Fibroblast of the aortic adventitia (primary cell): ENCODE measurements at regions not wholly inside any gene's neighbourhood (a gene's known extent, or its start where the extent isn't known, plus 50 kb on each side); places are given as distances from the start of the nearest gene placed in this dataset.

ENCODE experiments used
- DNase-seq: peaks from one replicate; pipeline ENCODE4 v3.0.0-alpha.2; 2010; ENCODE audit warnings: low read depth
- H3K4me3 ChIP-seq: 2 replicates; pipeline ENCODE4 v1.5.1; 2011; ENCODE audit warnings: low read depth, mild to moderate bottlenecking, control low read depth, low read length, moderate library complexity
- TF ChIP-seq, protein P1 (sequence below): IDR thresholded peaks from 2 replicates; pipeline ENCODE4 v1.5.1; 2011; ENCODE audit warnings: mild to moderate bottlenecking, low read length, control low read depth, inconsistent platforms; ENCODE audit not compliant: insufficient read depth

DNA sequence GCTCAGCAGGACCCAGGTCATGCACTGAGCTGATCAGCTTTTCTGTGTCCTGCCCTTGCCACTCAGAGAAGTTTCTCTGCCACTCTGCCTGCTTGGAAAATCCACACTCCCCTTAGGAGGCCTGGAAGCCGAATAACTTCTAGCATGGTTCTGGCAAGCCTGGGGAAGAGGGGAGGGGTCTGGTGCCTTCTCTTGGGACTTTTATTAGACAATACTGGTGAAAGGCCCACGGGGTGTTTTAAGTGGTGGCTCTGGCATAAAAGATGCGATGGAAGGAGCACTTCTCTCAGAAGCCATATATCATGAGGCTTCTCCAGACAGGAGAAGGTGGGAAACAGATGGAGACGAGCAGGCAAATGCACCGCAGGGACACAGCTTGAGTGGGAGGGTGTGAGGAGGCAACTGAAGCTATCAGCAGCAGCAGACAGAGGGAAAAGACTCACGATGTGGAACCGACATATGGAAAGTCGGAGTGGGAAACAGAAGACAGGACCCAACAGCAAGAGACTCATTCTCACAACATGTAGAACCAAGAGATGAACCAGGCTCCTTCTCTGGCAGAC, 141.8 kb upstream of the CTNNA2 start:
- no peak for DNase-seq
- H3K4me3 ChIP-seq = no peak overlapping the region
- TF ChIP-seq, protein P1, sequence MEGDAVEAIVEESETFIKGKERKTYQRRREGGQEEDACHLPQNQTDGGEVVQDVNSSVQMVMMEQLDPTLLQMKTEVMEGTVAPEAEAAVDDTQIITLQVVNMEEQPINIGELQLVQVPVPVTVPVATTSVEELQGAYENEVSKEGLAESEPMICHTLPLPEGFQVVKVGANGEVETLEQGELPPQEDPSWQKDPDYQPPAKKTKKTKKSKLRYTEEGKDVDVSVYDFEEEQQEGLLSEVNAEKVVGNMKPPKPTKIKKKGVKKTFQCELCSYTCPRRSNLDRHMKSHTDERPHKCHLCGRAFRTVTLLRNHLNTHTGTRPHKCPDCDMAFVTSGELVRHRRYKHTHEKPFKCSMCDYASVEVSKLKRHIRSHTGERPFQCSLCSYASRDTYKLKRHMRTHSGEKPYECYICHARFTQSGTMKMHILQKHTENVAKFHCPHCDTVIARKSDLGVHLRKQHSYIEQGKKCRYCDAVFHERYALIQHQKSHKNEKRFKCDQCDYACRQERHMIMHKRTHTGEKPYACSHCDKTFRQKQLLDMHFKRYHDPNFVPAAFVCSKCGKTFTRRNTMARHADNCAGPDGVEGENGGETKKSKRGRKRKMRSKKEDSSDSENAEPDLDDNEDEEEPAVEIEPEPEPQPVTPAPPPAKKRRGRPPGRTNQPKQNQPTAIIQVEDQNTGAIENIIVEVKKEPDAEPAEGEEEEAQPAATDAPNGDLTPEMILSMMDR = no peak

DNA sequence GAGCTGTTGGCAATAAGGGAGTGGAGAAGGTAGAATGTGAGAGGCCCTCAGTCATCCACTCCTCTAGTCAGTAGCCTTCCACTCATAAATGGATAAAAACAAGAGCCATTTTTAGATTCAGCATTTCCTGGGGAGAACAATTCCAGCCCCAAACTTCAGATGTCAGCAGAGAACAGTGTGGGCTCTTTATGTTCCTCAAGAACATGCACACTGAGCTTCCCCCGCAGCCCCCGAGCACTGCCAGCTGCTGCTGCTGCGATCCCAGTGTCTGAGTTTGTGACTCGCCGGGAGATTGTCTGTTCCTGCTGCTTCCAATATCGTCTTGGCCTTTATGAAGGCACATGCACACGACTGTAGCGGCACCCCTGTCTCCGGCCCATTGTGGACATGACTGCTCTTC, 143.7 kb upstream of the CTNNA2 start:
- no peak overlapping the region for H3K4me3 ChIP-seq
- DNase-seq = no peak
- TF ChIP-seq, protein P1 = no peak

DNA sequence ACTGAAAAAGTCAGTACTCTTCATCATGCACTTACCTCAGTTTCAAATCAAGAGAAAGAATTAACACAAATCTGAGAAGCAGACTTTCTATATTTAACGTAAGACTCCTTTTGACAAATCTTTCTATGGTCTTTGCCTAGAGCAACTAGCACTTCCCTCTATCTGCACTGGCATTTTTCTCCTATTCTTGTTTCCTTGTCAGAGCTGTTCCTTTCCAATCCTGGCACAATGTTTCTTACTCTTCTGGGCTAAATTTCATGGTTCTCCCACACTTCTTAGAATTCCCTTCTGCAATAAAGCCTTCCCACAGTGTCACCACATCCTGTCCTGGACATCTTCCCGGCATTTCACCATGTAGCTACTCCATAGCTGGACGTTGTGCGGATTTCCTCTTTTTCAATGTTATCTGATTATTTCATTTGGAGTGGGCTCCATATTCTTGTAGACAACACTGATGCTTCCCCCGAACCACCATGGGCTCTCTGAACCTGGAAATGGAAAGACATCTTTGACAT, 144.7 kb upstream of the CTNNA2 start:
- no peak for DNase-seq
- TF ChIP-seq, protein P1 = no peak
- no peak overlapping the region for H3K4me3 ChIP-seq

DNA sequence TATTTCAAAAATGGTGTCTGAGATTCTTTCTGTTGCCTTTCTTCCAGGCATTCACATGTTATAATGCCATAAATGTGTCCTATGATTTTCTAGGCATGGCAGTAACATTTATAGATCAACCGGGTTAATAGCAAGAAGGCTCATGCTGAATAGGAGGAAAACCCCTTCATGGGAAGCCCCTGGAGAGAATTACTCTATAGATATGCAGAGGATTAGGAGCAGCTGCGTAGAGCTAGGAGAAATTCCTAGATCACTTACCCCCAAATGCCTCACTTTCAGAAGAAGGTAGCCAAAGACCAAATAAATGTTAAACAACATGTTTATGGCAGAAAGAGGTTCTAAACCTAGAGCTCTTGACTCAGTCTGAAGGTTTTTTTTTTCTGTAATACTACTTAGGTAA, 153.4 kb upstream of the CTNNA2 start:
- TF ChIP-seq, protein P1 = no peak
- H3K4me3 ChIP-seq = no peak overlapping the region
- no peak for DNase-seq

DNA sequence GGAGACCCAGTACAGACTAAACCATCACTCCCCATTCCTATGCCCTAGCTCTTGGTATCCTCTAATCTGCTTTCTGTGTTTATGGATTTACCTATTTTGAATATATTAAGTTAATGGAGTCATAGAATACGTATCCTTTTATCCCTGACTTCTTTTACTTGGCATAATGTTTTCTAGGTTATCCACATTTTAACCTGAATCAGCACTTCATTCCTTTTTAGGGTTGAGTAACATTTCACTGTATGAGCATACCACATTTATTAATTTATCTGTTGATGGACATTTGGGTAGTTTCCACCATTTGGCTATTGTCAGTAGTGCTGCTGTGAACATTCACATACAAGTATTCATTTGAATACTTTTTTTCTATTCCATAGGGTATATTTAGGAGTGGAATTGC, 157.3 kb upstream of the CTNNA2 start:
- TF ChIP-seq, protein P1 = no peak
- no peak overlapping the region for H3K4me3 ChIP-seq
- DNase-seq = no peak

DNA sequence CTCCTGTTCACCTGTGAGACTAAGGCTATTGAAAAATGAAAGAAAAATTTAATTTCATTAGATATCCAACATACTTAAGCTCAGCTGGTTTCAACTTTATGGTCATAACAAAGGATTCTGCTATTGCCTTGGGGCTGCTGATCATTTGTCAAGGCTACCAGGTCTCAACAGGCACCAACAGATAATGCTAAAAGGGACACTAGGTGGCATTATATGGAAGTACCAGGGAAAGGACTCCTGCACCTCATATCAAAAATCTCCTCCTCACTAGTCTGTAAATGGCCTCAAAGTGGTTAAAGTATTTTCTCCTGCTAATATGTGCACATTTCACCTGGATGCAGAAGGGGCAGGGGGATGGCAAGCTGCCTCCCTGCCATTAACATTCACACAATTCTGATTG, 167.9 kb upstream of the REG3A start:
- TF ChIP-seq, protein P1 = no peak
- no peak for DNase-seq
- no peak overlapping the region for H3K4me3 ChIP-seq

DNA sequence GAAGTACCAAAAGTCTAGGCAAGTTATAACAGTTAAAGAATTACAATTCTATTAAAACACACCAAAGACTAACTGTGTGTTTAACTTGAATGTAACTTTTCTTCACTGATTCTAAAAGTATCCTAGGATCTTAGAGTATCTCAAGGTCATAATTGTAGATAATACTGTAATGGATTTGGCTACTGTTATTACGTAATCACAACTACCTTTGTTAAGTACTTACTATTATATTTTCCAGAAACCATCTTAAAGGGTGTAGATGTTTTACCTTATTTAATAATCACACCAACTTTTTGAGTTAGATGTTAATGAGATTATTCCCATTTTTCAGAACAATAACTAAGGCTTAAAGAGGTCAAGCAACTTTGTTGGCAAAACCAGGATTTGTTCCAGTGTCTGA, 161.3 kb upstream of the REG3A start:
- no peak overlapping the region for H3K4me3 ChIP-seq
- TF ChIP-seq, protein P1 = no peak
- no peak for DNase-seq
